ENCODE measurements at regions not wholly inside any gene's neighbourhood (a gene's known extent, or its start where the extent isn't known, plus 50 kb on each side); places are given as distances from the start of the nearest gene placed in this dataset.

GRCh38 chr6:18632670-18633410, 245.7 kb downstream of the RNF144B start (continued):
- TF ChIP-seq JUND (IDR thresholded peaks at IDR 0.05; ENCODE audit: borderline replicate concordance, low read depth, low read length), result 0 out of 2 replicates have a peak, but pooled peaks have one; percentile 27
- no peak for TF ChIP-seq JUND (tag; IDR thresholded peaks at IDR 0.05; ENCODE audit: borderline replicate concordance, low read depth, low read length)
- no peak for TF ChIP-seq MTA1 (IDR thresholded peaks at IDR 0.05; ENCODE audit: borderline replicate concordance)
- TF ChIP-seq SUPT5H (IDR thresholded peaks at IDR 0.05), result no peak
- no peak for TF ChIP-seq CTCF (IDR thresholded peaks at IDR 0.05 in 2 of 3, conservative IDR thresholded peaks at IDR 0.05 in 1 of 3; ENCODE audit: insufficient read depth in 2 of 3, low read depth in 1 of 3, low read length in 3 of 3)
- no peak for TF ChIP-seq ZNF282 (CRISPR knock-in tag; IDR thresholded peaks at IDR 0.05)
- no peak for TF ChIP-seq TARDBP (IDR thresholded peaks at IDR 0.05)
- TF ChIP-seq THAP12 (CRISPR knock-in tag; IDR thresholded peaks at IDR 0.05), result no peak
- no peak for TF ChIP-seq CREB1 (IDR thresholded peaks at IDR 0.05)
- no peak for TF ChIP-seq CREB1 (CRISPR knock-in tag; IDR thresholded peaks at IDR 0.05)
- TF ChIP-seq ZNF232 (CRISPR knock-in tag; IDR thresholded peaks at IDR 0.05), result no peak
- TF ChIP-seq CHAMP1 (IDR thresholded peaks at IDR 0.05), result no peak
- TF ChIP-seq ARID4B (CRISPR knock-in tag; IDR thresholded peaks at IDR 0.05), result no peak
